Activated naive CD8-positive, alpha-beta T cell (primary cell): ENCODE measurements at regions not wholly inside any gene's neighbourhood (a gene's known extent, or its start where the extent isn't known, plus 50 kb on each side); places are given as distances from the start of the nearest gene placed in this dataset.
"Not testable (repeated sequence)": the region's sequence is repeated elsewhere in the genome, so short reads cannot be mapped to it uniquely, and the experiment has no call there.

Experiments
- H3K27ac Mint-ChIP-seq: one replicate; pipeline ENCODE4 v1.8.0; 2021; ENCODE audit warnings: mixed read lengths
- H3K27me3 Mint-ChIP-seq: one replicate; pipeline ENCODE4 v1.8.0; 2021; ENCODE audit warnings: mixed read lengths
- H3K36me3 Mint-ChIP-seq: one replicate; pipeline ENCODE4 v1.8.0; 2021; ENCODE audit warnings: mixed read lengths
- H3K4me1 Mint-ChIP-seq: one replicate; pipeline ENCODE4 v1.8.0; 2021; ENCODE audit warnings: low read depth, mixed read lengths
- H3K4me3 Mint-ChIP-seq: one replicate; pipeline ENCODE4 v1.8.0; 2021; ENCODE audit warnings: mild to moderate bottlenecking, mixed read lengths
- H3K9me3 Mint-ChIP-seq: one replicate; pipeline ENCODE4 v1.8.0; 2021; ENCODE audit warnings: low read depth, mixed read lengths

- H3K36me3 Mint-ChIP-seq, result no peaks in the 10 kb centered on the region
- H3K9me3 Mint-ChIP-seq, result peaks cover 4% of the 10 kb centered on the region
Measured at GRCh38 chr4:101451086-101451485, 103.8 kb upstream of the PPP3CA start.

GRCh38 chr4:101441446-101441845, 94.1 kb upstream of the PPP3CA start:
- no peaks in the 10 kb centered on the region for H3K36me3 Mint-ChIP-seq
- H3K27ac Mint-ChIP-seq, result no peak overlapping the region
- H3K27me3 Mint-ChIP-seq, result peaks cover 16% of the 10 kb centered on the region
- no peak overlapping the region for H3K4me3 Mint-ChIP-seq
- H3K4me1 Mint-ChIP-seq, result no peaks in the 10 kb centered on the region
- no peaks in the 10 kb centered on the region for H3K9me3 Mint-ChIP-seq

More at GRCh38 chr4:101451086-101451485, 103.8 kb upstream of the PPP3CA start:
- H3K27ac Mint-ChIP-seq, result no peak overlapping the region
- peaks cover 7% of the 10 kb centered on the region for H3K27me3 Mint-ChIP-seq
- H3K4me3 Mint-ChIP-seq, result no peak overlapping the region
- no peaks in the 10 kb centered on the region for H3K4me1 Mint-ChIP-seq

- H3K36me3 Mint-ChIP-seq, result no peaks in the 10 kb centered on the region
- no peak overlapping the region for H3K27ac Mint-ChIP-seq
Measured at GRCh38 chr4:101439926-101440325, 92.6 kb upstream of the PPP3CA start.

GRCh38 chr4:101421386-101421785, 74.1 kb upstream of the PPP3CA start:
- H3K4me1 Mint-ChIP-seq, result peaks cover 38% of the 10 kb centered on the region
- no peaks in the 10 kb centered on the region for H3K9me3 Mint-ChIP-seq
- H3K36me3 Mint-ChIP-seq, result no peaks in the 10 kb centered on the region
- H3K27ac Mint-ChIP-seq, result no peak overlapping the region
- peaks cover 11% of the 10 kb centered on the region for H3K27me3 Mint-ChIP-seq
- no peak overlapping the region for H3K4me3 Mint-ChIP-seq

More at GRCh38 chr4:101439926-101440325, 92.6 kb upstream of the PPP3CA start:
- peaks cover 13% of the 10 kb centered on the region for H3K27me3 Mint-ChIP-seq
- H3K4me3 Mint-ChIP-seq, result no peak overlapping the region
- no peaks in the 10 kb centered on the region for H3K9me3 Mint-ChIP-seq
- no peaks in the 10 kb centered on the region for H3K4me1 Mint-ChIP-seq

- no peaks in the 10 kb centered on the region for H3K9me3 Mint-ChIP-seq
- no peaks in the 10 kb centered on the region for H3K36me3 Mint-ChIP-seq
- no peak overlapping the region for H3K4me3 Mint-ChIP-seq
- H3K4me1 Mint-ChIP-seq, result peaks cover 40% of the 10 kb centered on the region
- peaks cover 12% of the 10 kb centered on the region for H3K27me3 Mint-ChIP-seq
- H3K27ac Mint-ChIP-seq, result no peak overlapping the region
Measured at GRCh38 chr4:101420661-101421060, 73.3 kb upstream of the PPP3CA start.

- Mint-ChIP-seq H3K27me3 (peaks cover 19% of the 10 kb centered on the region), H3K4me3 (peak overlapping the region; percentile 77), H3K36me3 (no peaks in the 10 kb centered on the region), H3K9me3 (no peaks in the 10 kb centered on the region), H3K4me1 (peaks cover 44% of the 10 kb centered on the region), H3K27ac (peak overlapping the region; percentile 50)
Measured at GRCh38 chr4:101419336-101420135, 72.2 kb upstream of the PPP3CA start.

- H3K4me1 Mint-ChIP-seq, result peaks cover 48% of the 10 kb centered on the region
- no peaks in the 10 kb centered on the region for H3K36me3 Mint-ChIP-seq
- peak overlapping the region; percentile 77 for H3K4me3 Mint-ChIP-seq
- no peaks in the 10 kb centered on the region for H3K9me3 Mint-ChIP-seq
- H3K27ac Mint-ChIP-seq, result peak overlapping the region; percentile 69
- peaks cover 22% of the 10 kb centered on the region for H3K27me3 Mint-ChIP-seq
Measured at GRCh38 chr4:101418466-101418865, 71.1 kb upstream of the PPP3CA start.

- Mint-ChIP-seq H3K4me1 (peaks cover 48% of the 10 kb centered on the region), H3K27me3 (peaks cover 24% of the 10 kb centered on the region), H3K9me3 (no peaks in the 10 kb centered on the region), H3K27ac (peak overlapping the region; percentile 69), H3K36me3 (no peaks in the 10 kb centered on the region), H3K4me3 (peak overlapping the region; percentile 77)
Measured at GRCh38 chr4:101418055-101418454, 70.7 kb upstream of the PPP3CA start.

GRCh38 chr4:101417046-101417445, 69.7 kb upstream of the PPP3CA start:
- Mint-ChIP-seq H3K4me1 (peaks cover 48% of the 10 kb centered on the region), H3K4me3 (peak overlapping the region; percentile 42), H3K27ac (no peak overlapping the region), H3K36me3 (no peaks in the 10 kb centered on the region), H3K9me3 (no peaks in the 10 kb centered on the region), H3K27me3 (peaks cover 29% of the 10 kb centered on the region)

- Mint-ChIP-seq H3K27ac (no peak overlapping the region), H3K4me3 (no peak overlapping the region), H3K4me1 (peaks cover 55% of the 10 kb centered on the region), H3K27me3 (peaks cover 28% of the 10 kb centered on the region), H3K9me3 (no peaks in the 10 kb centered on the region), H3K36me3 (no peaks in the 10 kb centered on the region)
Measured at GRCh38 chr4:101415962-101416361, 68.6 kb upstream of the PPP3CA start.

GRCh38 chr4:101414496-101414895, 67.2 kb upstream of the PPP3CA start:
- Mint-ChIP-seq H3K4me1 (peaks cover 45% of the 10 kb centered on the region), H3K36me3 (no peaks in the 10 kb centered on the region), H3K27ac (no peak overlapping the region), H3K27me3 (peaks cover 24% of the 10 kb centered on the region), H3K9me3 (no peaks in the 10 kb centered on the region), H3K4me3 (no peak overlapping the region)

GRCh38 chr4:101411926-101412325, 64.6 kb upstream of the PPP3CA start:
- no peak overlapping the region for H3K27ac Mint-ChIP-seq
- H3K4me3 Mint-ChIP-seq, result no peak overlapping the region
- peaks cover 20% of the 10 kb centered on the region for H3K4me1 Mint-ChIP-seq
- peaks cover 25% of the 10 kb centered on the region for H3K27me3 Mint-ChIP-seq
- no peaks in the 10 kb centered on the region for H3K9me3 Mint-ChIP-seq
- H3K36me3 Mint-ChIP-seq, result peaks cover 2% of the 10 kb centered on the region

GRCh38 chr4:101411281-101411910, 64.1 kb upstream of the PPP3CA start:
- Mint-ChIP-seq H3K27me3 (peaks cover 25% of the 10 kb centered on the region), H3K4me1 (peaks cover 17% of the 10 kb centered on the region)
- not testable (repeated sequence) for H3K4me3 Mint-ChIP-seq, H3K9me3 Mint-ChIP-seq, H3K27ac Mint-ChIP-seq, H3K36me3 Mint-ChIP-seq

GRCh38 chr4:101400096-101400495, 52.8 kb upstream of the PPP3CA start:
- H3K27ac Mint-ChIP-seq, result no peak overlapping the region
- no peaks in the 10 kb centered on the region for H3K36me3 Mint-ChIP-seq
- peak overlapping the region; percentile 36 for H3K4me3 Mint-ChIP-seq
- H3K27me3 Mint-ChIP-seq, result peaks cover 4% of the 10 kb centered on the region
- H3K4me1 Mint-ChIP-seq, result peaks cover 8% of the 10 kb centered on the region
- H3K9me3 Mint-ChIP-seq, result no peaks in the 10 kb centered on the region

GRCh38 chr4:101398807-101399206, 51.5 kb upstream of the PPP3CA start:
- Mint-ChIP-seq H3K4me1 (peaks cover 8% of the 10 kb centered on the region), H3K27ac (no peak overlapping the region), H3K9me3 (no peaks in the 10 kb centered on the region), H3K27me3 (peaks cover 6% of the 10 kb centered on the region), H3K4me3 (no peak overlapping the region), H3K36me3 (no peaks in the 10 kb centered on the region)
